OCI-LY1 (cell line): ENCODE measurements at regions not wholly inside any gene's neighbourhood (a gene's known extent, or its start where the extent isn't known, plus 50 kb on each side); places are given as distances from the start of the nearest gene placed in this dataset.

Source experiments
- H2AFZ ChIP-seq: fragments of 200-600 bp; sonication (generic), shearing (Covaris generic); 2 replicates; pipeline ENCODE4 v1.6.0; 2014; ENCODE audit warnings: antibody characterized with exemption, mild to moderate bottlenecking, low read length
- H3F3A ChIP-seq: fragments of 200-600 bp; sonication (generic), shearing (Covaris generic); 2 replicates; pipeline ENCODE4 v1.6.0; 2014; ENCODE audit warnings: mild to moderate bottlenecking, antibody characterized with exemption, low read length, moderate library complexity; ENCODE audit not compliant: insufficient read depth
- H3K27ac ChIP-seq: fragments of 200-600 bp; sonication (generic); 2 replicates; pipeline ENCODE4 v1.5.1; 2014; ENCODE audit warnings: low read length, mixed run types, mild to moderate bottlenecking, low read depth; ENCODE audit not compliant: poor library complexity, severe bottlenecking
- H3K27me3 ChIP-seq: fragments of 200-600 bp; sonication (generic); 2 replicates; pipeline ENCODE4 v1.6.0; 2014; ENCODE audit warnings: antibody characterized with exemption, mild to moderate bottlenecking, low read length, moderate library complexity; ENCODE audit not compliant: insufficient read depth
- H3K36me3 ChIP-seq: fragments of 200-600 bp; sonication (generic); 2 replicates; pipeline ENCODE4 v1.6.1; 2014; ENCODE audit warnings: mild to moderate bottlenecking, antibody characterized with exemption, low read length, moderate library complexity, mixed read lengths; ENCODE audit not compliant: insufficient read depth
- H3K4me1 ChIP-seq: fragments of 200-600 bp; sonication (generic); 2 replicates; pipeline ENCODE4 v1.5.1; 2014; ENCODE audit warnings: mild to moderate bottlenecking, low read length, moderate library complexity; ENCODE audit not compliant: insufficient read depth, severe bottlenecking
- H3K4me2 ChIP-seq: fragments of 200-600 bp; sonication (generic), shearing (Covaris generic); 2 replicates; pipeline ENCODE4 v1.6.1; 2014; ENCODE audit warnings: low read length
- H3K4me3 ChIP-seq: fragments of 200-600 bp; sonication (generic); 2 replicates; pipeline ENCODE4 v1.5.1; 2014; ENCODE audit warnings: low read length, low read depth, mild to moderate bottlenecking, mixed read lengths; ENCODE audit not compliant: poor library complexity, severe bottlenecking
- H3K79me2 ChIP-seq: fragments of 200-600 bp; shearing (Covaris generic); 2 replicates; pipeline ENCODE4 v1.6.1; 2016; ENCODE audit warnings: mixed run types, low read length, mixed read lengths; ENCODE audit not compliant: insufficient read depth
- H3K9ac ChIP-seq: fragments of 200-600 bp; sonication (generic), shearing (Covaris generic); 2 replicates; pipeline ENCODE4 v1.6.1; 2014; ENCODE audit warnings: mild to moderate bottlenecking, low read length, mixed read lengths
- H3K9me2 ChIP-seq: fragments of 200-600 bp; sonication (generic), shearing (Covaris generic); 2 replicates; pipeline ENCODE4 v1.6.1; 2014; ENCODE audit warnings: low read depth, mild to moderate bottlenecking, low read length, mixed read lengths
- H3K9me3 ChIP-seq: fragments of 200-600 bp; shearing (Covaris generic); 2 replicates; pipeline ENCODE4 v1.6.1; 2014; ENCODE audit warnings: low read length, mixed read lengths
- H4K20me1 ChIP-seq: fragments of 200-600 bp; sonication (generic), shearing (Covaris generic); 2 replicates; pipeline ENCODE4 v1.6.0; 2016; ENCODE audit warnings: mild to moderate bottlenecking, low read length; ENCODE audit not compliant: insufficient read depth
- EZH2 ChIP-seq: fragments of 200-600 bp; sonication (generic), shearing (Covaris generic); IDR thresholded peaks from 2 replicates; pipeline ENCODE4 v1.8.0; 2017; ENCODE audit warnings: borderline replicate concordance, mixed run types, mild to moderate bottlenecking, antibody characterized with exemption, low read length, moderate library complexity, mixed read lengths
- TF ChIP-seq, protein P1 (sequence below): fragments of 200-600 bp; sonication (generic), shearing (Covaris generic); IDR thresholded peaks from 2 replicates; pipeline ENCODE4 v1.5.1; 2017; ENCODE audit warnings: mild to moderate bottlenecking, antibody characterized with exemption, low read length, moderate library complexity, mixed read lengths

DNA sequence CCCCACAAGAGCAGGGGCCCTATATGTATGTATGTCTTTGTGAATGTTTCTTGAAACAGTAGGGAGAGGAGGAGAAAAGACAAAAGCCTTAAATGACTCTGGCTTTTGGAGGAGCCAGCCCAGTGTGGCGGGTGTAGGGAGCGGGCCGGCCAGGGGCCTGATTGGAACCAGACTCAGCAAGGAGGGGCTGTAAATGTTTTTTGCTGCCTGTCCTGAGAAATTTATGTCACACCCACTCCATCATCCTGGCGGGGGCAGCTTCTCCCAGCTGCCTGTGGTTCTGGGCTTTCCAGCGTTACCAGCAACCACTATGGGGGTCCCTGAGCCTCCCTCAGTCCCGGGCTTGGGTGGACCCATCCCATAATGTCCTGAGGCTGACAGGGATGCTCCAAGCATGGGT lies 130.8 kb downstream of the PJA1 start:
- Histone ChIP-seq H3K9ac (no peak overlapping the region), H3K4me3 (no peak overlapping the region), H3K4me2 (no peak overlapping the region), H3K9me3 (no peaks in the 10 kb centered on the region), H3K36me3 (no peaks in the 10 kb centered on the region), H3K27ac (no peak overlapping the region), H3K27me3 (no peaks in the 10 kb centered on the region), H4K20me1 (no peaks in the 10 kb centered on the region), H3K79me2 (no peaks in the 10 kb centered on the region), H3K9me2 (no peaks in the 10 kb centered on the region), H3F3A (no peaks in the 10 kb centered on the region), H3K4me1 (no peaks in the 10 kb centered on the region), H2AFZ (no peak overlapping the region)
- TF ChIP-seq, protein P1, sequence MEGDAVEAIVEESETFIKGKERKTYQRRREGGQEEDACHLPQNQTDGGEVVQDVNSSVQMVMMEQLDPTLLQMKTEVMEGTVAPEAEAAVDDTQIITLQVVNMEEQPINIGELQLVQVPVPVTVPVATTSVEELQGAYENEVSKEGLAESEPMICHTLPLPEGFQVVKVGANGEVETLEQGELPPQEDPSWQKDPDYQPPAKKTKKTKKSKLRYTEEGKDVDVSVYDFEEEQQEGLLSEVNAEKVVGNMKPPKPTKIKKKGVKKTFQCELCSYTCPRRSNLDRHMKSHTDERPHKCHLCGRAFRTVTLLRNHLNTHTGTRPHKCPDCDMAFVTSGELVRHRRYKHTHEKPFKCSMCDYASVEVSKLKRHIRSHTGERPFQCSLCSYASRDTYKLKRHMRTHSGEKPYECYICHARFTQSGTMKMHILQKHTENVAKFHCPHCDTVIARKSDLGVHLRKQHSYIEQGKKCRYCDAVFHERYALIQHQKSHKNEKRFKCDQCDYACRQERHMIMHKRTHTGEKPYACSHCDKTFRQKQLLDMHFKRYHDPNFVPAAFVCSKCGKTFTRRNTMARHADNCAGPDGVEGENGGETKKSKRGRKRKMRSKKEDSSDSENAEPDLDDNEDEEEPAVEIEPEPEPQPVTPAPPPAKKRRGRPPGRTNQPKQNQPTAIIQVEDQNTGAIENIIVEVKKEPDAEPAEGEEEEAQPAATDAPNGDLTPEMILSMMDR: no peak
- no peak for TF ChIP-seq EZH2

DNA sequence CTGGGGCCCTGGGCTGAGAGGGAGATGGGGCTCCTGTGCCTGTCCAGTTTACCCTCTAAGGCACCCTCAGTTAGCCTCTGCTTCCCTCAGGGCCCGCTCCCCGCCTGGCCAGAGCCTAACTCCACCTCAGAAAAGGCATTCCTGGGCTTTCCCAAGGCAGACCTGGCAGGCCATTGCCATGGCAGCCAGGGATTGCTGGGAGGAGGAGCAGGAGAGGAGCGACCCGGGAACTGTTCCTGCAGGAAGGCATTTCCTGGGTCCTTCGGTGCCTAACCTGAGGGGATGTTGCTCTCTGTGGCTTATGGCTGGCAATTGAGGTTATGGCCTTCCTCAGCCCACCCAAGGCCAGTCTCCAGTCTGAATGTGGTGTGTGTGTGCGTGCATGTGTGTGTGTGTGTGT lies 131.3 kb downstream of the PJA1 start:
- H4K20me1 ChIP-seq: no peaks in the 10 kb centered on the region
- H3K27ac ChIP-seq: no peak overlapping the region
- H2AFZ ChIP-seq: no peak overlapping the region
- TF ChIP-seq, protein P1: no peak
- no peak for TF ChIP-seq EZH2
- no peaks in the 10 kb centered on the region for H3K36me3 ChIP-seq
- H3K4me2 ChIP-seq: no peak overlapping the region
- H3F3A ChIP-seq: no peaks in the 10 kb centered on the region
- no peak overlapping the region for H3K4me3 ChIP-seq
- no peak overlapping the region for H3K9ac ChIP-seq
- no peaks in the 10 kb centered on the region for H3K79me2 ChIP-seq
- no peaks in the 10 kb centered on the region for H3K9me2 ChIP-seq
- no peaks in the 10 kb centered on the region for H3K4me1 ChIP-seq
- H3K9me3 ChIP-seq: no peaks in the 10 kb centered on the region
- H3K27me3 ChIP-seq: no peaks in the 10 kb centered on the region

DNA sequence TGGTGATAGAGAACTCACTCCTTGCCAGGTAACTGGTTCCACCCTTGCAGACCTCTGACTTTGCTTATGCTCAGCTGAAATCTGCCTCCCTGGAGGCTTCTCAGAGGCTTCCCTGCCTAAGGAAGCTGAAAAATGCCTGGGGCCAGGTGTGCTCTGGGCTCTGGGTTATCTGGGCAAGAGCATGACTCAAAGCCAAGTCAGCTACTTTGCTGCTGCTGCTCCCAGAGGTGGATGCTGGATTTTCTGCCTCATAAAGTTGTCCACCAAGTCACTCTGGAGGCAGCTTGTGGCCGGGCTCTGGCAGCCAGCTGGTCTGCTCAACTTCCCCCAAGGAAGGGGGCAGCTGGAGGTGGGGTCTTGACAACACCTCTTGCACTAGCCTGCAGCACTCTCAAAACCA lies 132.7 kb downstream of the PJA1 start:
- Histone ChIP-seq H3K9ac (no peak overlapping the region), H3K79me2 (no peaks in the 10 kb centered on the region), H2AFZ (no peak overlapping the region), H3K4me1 (no peaks in the 10 kb centered on the region), H3K36me3 (no peaks in the 10 kb centered on the region), H3F3A (no peaks in the 10 kb centered on the region), H3K9me2 (no peaks in the 10 kb centered on the region), H3K27ac (no peak overlapping the region), H3K4me2 (no peak overlapping the region), H4K20me1 (no peaks in the 10 kb centered on the region), H3K4me3 (no peak overlapping the region), H3K9me3 (no peaks in the 10 kb centered on the region), H3K27me3 (no peaks in the 10 kb centered on the region)
- TF ChIP-seq, protein P1: no peak
- no peak for TF ChIP-seq EZH2
